ENCODE measurements at regions not wholly inside any gene's neighbourhood (a gene's known extent, or its start where the extent isn't known, plus 50 kb on each side); places are given as distances from the start of the nearest gene placed in this dataset.
"Not testable (repeated sequence)": the region's sequence is repeated elsewhere in the genome, so short reads cannot be mapped to it uniquely, and the experiment has no call there.

DNA sequence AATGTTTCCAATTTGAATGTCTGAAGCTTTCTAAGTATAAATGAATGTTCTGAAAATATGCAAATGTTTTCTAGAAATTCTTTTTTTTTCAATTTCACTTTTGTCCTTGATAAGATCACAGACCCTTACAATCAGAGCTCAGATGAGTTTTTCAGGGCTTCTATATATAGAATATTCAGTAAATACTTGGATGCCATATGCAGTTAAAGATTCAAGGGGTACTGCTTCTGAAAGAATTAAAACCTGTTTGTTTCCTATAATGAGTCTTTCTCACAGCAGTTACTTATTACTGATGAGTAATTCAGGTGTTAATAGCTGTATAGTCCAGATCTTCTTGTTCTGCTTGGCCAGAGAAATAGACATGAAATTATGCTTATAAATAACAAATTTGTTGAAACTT lies 812.6 kb downstream of the ZPLD1 start:
- H3K36me3 ChIP-seq (ENCODE audit: control insufficient read depth, insufficient read depth, low read length), result no peaks in the 10 kb centered on the region

DNA sequence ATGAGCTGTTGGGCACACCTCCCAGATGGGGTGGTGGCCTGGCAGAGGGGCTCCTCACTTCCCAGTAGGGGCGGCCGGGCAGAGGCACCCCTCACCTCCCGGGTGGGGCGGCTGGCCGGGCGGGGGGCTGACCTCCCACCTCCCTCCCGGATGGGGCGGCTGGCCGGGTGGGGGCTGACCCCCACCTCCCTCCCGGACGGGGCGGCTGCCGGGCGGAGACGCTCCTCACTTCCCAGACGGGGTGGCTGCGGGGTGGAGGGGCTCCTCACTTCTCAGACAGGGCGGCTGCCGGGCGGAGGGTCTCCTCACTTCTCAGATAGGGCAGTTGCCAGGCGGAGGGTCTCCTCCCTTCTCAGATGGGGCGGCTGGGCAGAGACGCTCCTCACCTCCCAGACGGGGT lies 820.0 kb downstream of the ZPLD1 start:
- not testable (repeated sequence) for H3K27me3 ChIP-seq (ENCODE audit: control insufficient read depth, insufficient read depth, low read length); H3K9ac ChIP-seq (ENCODE audit: low read length); H3K36me3 ChIP-seq (ENCODE audit: control insufficient read depth, insufficient read depth, low read length); H3K4me3 ChIP-seq (ENCODE audit: low read length); H3K9me3 ChIP-seq (ENCODE audit: control insufficient read depth, low read length); H3K4me1 ChIP-seq (ENCODE audit: control insufficient read depth, insufficient read depth, low read length)

More for the DNA sequence above, 812.6 kb downstream of the ZPLD1 start:
- Histone ChIP-seq H3K27me3 (ENCODE audit: control insufficient read depth, insufficient read depth, low read length) (no peaks in the 10 kb centered on the region), H3K4me3 (ENCODE audit: low read length) (no peak overlapping the region), H3K4me1 (ENCODE audit: control insufficient read depth, insufficient read depth, low read length) (no peaks in the 10 kb centered on the region), H3K9me3 (ENCODE audit: control insufficient read depth, low read length) (no peaks in the 10 kb centered on the region), H3K9ac (ENCODE audit: low read length) (no peak overlapping the region)

- Histone ChIP-seq H3K4me3 (ENCODE audit: low read length) (no peak overlapping the region), H3K36me3 (ENCODE audit: control insufficient read depth, insufficient read depth, low read length) (no peaks in the 10 kb centered on the region), H3K9ac (ENCODE audit: low read length) (no peak overlapping the region), H3K27me3 (ENCODE audit: control insufficient read depth, insufficient read depth, low read length) (no peaks in the 10 kb centered on the region), H3K4me1 (ENCODE audit: control insufficient read depth, insufficient read depth, low read length) (no peaks in the 10 kb centered on the region), H3K9me3 (ENCODE audit: control insufficient read depth, low read length) (no peaks in the 10 kb centered on the region)
Measured at GRCh38 chr3:103269287-103269686, 834.5 kb downstream of the ZPLD1 start.

DNA sequence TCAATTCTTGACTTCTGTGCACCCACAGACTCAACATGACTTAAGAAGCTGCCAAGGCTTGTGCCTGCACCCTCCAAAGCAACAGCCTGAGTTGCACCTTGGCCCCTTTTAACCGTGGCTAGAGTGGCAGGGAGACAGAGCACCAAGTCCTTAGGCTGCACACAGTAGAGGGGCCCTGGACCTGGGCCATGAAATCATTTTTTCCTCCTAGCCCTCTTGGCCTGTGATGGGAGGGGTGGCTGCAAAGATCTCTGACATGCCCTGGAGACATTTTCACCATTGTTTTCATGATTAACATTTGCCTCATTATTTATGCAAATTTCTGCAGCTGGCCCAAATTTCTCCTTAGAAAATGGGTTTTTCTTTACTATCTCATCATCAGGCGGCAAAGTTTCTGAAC lies 836.8 kb downstream of the ZPLD1 start:
- Histone ChIP-seq H3K36me3 (ENCODE audit: control insufficient read depth, insufficient read depth, low read length) (no peaks in the 10 kb centered on the region), H3K9me3 (ENCODE audit: control insufficient read depth, low read length) (no peaks in the 10 kb centered on the region), H3K27me3 (ENCODE audit: control insufficient read depth, insufficient read depth, low read length) (no peaks in the 10 kb centered on the region), H3K4me3 (ENCODE audit: low read length) (no peak overlapping the region), H3K9ac (ENCODE audit: low read length) (no peak overlapping the region), H3K4me1 (ENCODE audit: control insufficient read depth, insufficient read depth, low read length) (no peaks in the 10 kb centered on the region)

DNA sequence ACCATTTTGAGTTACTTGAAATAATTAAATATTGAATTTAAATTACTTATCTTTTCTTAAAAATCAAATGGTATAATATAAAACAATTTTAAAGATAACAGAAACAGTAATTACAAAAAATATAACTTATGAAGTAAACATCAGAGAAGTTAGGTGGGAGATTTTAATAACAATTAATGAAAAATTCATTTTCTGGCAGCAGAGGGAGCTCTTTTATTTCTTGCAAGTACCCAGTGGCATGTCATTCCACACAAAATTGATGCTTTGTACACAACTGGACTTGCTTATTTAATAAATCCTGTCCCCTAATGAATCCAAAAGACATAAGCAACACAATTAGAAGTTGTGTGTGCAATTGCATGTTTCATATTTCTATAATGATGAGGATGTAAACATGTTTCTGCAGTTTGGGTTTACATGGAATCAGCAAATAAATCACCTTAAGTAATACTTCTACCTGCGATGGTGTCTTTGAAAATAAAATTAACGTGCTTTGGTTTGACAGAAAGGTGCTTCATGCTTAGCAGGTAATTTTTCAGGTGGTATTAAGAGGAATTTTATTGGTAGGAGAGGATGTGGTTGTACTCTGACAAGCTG lies 861.3 kb downstream of the ZPLD1 start:
- Histone ChIP-seq H3K36me3 (ENCODE audit: control insufficient read depth, insufficient read depth, low read length) (no peaks in the 10 kb centered on the region), H3K9ac (ENCODE audit: low read length) (no peak overlapping the region), H3K4me3 (ENCODE audit: low read length) (no peak overlapping the region), H3K4me1 (ENCODE audit: control insufficient read depth, insufficient read depth, low read length) (no peaks in the 10 kb centered on the region), H3K9me3 (ENCODE audit: control insufficient read depth, low read length) (no peaks in the 10 kb centered on the region), H3K27me3 (ENCODE audit: control insufficient read depth, insufficient read depth, low read length) (no peaks in the 10 kb centered on the region)

DNA sequence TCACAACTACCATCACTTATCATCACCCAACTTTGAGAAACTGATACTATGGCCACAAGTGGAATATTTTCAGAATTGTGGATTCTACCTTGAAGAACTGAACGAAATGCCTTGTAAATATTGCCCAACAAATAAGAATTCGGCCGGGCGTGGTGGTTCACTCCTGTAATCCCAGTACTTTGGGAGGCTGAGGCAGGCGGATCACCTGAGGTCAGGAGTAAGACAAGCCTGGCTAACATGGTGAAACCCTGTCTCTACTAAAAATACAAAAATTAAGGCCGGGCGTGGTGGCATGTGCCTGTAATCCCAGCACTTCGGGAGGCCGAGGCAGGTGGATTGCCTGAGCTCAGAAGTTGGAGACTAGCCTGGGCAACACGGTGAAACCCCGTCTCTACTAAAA lies 862.7 kb downstream of the ZPLD1 start:
- H3K4me1 ChIP-seq (ENCODE audit: control insufficient read depth, insufficient read depth, low read length); H3K36me3 ChIP-seq (ENCODE audit: control insufficient read depth, insufficient read depth, low read length); H3K9ac ChIP-seq (ENCODE audit: low read length); H3K4me3 ChIP-seq (ENCODE audit: low read length); H3K27me3 ChIP-seq (ENCODE audit: control insufficient read depth, insufficient read depth, low read length); H3K9me3 ChIP-seq (ENCODE audit: control insufficient read depth, low read length): not testable (repeated sequence)

DNA sequence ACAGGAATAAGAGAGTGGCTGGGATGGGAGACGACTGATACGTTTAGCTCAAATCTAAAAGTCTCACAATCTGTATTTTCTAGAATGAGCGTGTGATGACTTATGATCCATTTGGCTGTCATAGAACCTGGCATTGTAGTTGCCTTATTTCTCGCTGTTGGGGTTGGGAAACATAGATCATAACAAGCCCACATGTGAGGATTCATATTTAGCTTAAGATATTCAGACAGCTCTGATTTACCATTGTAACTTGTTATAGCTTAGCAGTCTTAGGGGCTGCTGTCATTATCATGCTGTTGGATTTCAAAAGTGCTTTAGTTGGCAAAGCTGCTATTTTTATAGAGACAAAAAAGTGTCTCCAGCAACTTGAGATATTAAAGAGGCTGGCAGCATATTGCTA lies 871.3 kb downstream of the ZPLD1 start:
- Histone ChIP-seq H3K9ac (ENCODE audit: low read length) (no peak overlapping the region), H3K27me3 (ENCODE audit: control insufficient read depth, insufficient read depth, low read length) (no peaks in the 10 kb centered on the region), H3K9me3 (ENCODE audit: control insufficient read depth, low read length) (no peaks in the 10 kb centered on the region), H3K36me3 (ENCODE audit: control insufficient read depth, insufficient read depth, low read length) (no peaks in the 10 kb centered on the region), H3K4me1 (ENCODE audit: control insufficient read depth, insufficient read depth, low read length) (no peaks in the 10 kb centered on the region), H3K4me3 (ENCODE audit: low read length) (no peak overlapping the region)

- H3K4me3 ChIP-seq (ENCODE audit: low read length), result no peak overlapping the region
- no peak overlapping the region for H3K9ac ChIP-seq (ENCODE audit: low read length)
- H3K4me1 ChIP-seq (ENCODE audit: control insufficient read depth, insufficient read depth, low read length), result no peaks in the 10 kb centered on the region
- H3K36me3 ChIP-seq (ENCODE audit: control insufficient read depth, insufficient read depth, low read length), result no peaks in the 10 kb centered on the region
- no peaks in the 10 kb centered on the region for H3K9me3 ChIP-seq (ENCODE audit: control insufficient read depth, low read length)
- H3K27me3 ChIP-seq (ENCODE audit: control insufficient read depth, insufficient read depth, low read length), result no peaks in the 10 kb centered on the region
Measured at GRCh38 chr3:103308921-103309320, 874.1 kb downstream of the ZPLD1 start.

DNA sequence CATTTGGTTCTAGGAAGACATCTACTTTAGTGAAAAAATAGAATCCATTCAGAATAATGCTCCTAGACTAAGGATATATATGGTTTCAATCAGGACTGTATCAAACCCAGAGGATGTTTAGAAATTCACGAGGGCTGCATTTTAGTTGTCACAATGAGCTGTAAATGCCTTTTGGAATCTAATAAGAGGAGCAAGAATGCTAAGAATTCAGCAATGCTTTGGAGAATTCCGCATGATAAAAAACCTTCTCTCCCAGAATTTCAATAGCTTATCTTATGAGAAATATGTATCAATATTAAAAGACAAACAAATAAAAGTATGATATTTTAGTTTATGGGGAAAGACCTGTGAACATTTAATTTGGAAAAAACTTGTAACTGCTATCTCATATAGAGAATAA lies 885.1 kb downstream of the ZPLD1 start:
- Histone ChIP-seq H3K4me3 (ENCODE audit: low read length) (no peak overlapping the region), H3K4me1 (ENCODE audit: control insufficient read depth, insufficient read depth, low read length) (no peaks in the 10 kb centered on the region), H3K36me3 (ENCODE audit: control insufficient read depth, insufficient read depth, low read length) (no peaks in the 10 kb centered on the region), H3K9me3 (ENCODE audit: control insufficient read depth, low read length) (no peaks in the 10 kb centered on the region), H3K27me3 (ENCODE audit: control insufficient read depth, insufficient read depth, low read length) (no peaks in the 10 kb centered on the region), H3K9ac (ENCODE audit: low read length) (no peak overlapping the region)

DNA sequence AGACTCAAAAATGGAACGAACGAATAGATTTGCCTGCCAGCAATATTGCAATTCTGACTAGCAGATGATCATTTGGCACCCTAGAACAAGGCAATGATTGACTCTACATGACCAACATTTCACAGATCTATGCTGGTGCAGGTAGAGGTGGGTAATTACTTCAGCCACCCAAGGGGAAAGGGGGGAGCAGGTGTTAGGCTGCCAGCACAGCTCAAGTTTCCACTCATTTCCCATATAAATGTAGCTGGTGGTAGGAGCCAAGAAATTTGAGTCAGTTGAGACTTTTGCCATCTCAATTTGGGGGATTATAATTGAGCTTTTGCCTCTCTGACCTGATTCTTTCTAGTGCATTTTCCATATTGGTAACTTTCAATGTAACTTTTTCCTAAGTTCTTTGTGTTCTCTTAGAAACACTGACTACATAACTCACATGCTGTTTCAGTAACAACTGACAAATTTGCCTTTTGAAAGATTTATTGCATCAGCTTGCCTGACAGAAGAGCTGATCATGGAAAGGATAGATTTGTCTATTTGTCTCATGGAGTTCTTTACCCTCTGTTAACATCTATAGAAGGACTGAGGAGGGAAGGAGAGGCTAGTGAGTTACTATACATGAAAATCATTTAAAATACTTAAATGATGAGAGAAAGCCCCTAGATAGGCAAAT lies 902.5 kb downstream of the ZPLD1 start:
- Histone ChIP-seq H3K4me1 (ENCODE audit: control insufficient read depth, insufficient read depth, low read length) (no peaks in the 10 kb centered on the region), H3K9ac (ENCODE audit: low read length) (no peak overlapping the region), H3K4me3 (ENCODE audit: low read length) (no peak overlapping the region), H3K27me3 (ENCODE audit: control insufficient read depth, insufficient read depth, low read length) (no peaks in the 10 kb centered on the region), H3K36me3 (ENCODE audit: control insufficient read depth, insufficient read depth, low read length) (no peaks in the 10 kb centered on the region), H3K9me3 (ENCODE audit: control insufficient read depth, low read length) (no peaks in the 10 kb centered on the region)

DNA sequence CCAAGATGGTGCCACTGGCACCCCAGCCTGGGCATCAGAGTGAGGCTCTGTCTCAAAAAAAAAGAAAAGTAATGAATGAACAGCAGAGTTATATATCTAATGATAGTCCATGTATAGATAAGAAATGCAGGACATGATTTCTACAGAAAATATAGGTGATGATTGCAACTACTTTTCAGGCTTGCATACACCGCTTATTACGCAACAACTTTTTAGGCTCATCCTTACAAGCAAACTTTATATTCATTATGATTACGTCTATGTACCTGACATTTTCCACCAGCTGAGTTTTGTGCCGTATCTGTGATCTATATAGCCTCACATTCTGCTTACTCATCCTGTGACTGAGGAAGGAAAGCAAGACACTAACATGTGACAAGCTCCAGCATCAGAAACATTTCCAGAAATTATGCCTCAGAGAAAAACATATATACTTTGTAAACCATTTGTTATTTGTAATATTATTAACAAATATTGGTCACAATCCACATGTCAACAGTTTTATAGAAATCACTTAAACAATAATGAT lies 906.3 kb downstream of the ZPLD1 start:
- no peaks in the 10 kb centered on the region for H3K4me1 ChIP-seq (ENCODE audit: control insufficient read depth, insufficient read depth, low read length)
- H3K4me3 ChIP-seq (ENCODE audit: low read length), result no peak overlapping the region
- H3K27me3 ChIP-seq (ENCODE audit: control insufficient read depth, insufficient read depth, low read length), result no peaks in the 10 kb centered on the region
- H3K9ac ChIP-seq (ENCODE audit: low read length), result no peak overlapping the region
- H3K9me3 ChIP-seq (ENCODE audit: control insufficient read depth, low read length), result no peaks in the 10 kb centered on the region
- no peaks in the 10 kb centered on the region for H3K36me3 ChIP-seq (ENCODE audit: control insufficient read depth, insufficient read depth, low read length)

DNA sequence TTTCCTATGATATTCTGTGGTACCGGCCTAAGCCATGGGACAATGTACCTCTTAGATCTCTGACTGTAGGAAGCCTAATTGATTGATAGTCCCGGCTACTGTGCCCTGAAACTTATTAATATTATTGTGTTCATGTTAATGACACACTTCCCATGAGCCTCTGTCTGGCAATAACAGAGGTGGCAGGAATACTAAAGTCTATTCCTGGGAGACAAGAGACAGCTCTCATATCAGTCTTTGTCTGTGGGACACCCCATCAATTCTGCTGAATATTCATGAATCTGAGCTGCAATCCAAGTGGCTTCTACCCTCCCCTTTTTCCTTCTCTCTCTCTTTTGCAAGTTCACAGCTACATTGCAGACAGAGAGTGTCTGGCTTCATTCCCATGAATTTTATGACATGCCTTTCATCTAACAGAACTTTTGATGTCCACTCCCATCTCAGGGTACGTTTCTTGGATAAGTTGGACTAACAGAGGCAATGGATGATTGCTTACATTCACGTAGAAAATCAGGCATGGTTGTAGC lies 907.5 kb downstream of the ZPLD1 start:
- Histone ChIP-seq H3K27me3 (ENCODE audit: control insufficient read depth, insufficient read depth, low read length) (no peaks in the 10 kb centered on the region), H3K4me3 (ENCODE audit: low read length) (no peak overlapping the region), H3K9me3 (ENCODE audit: control insufficient read depth, low read length) (no peaks in the 10 kb centered on the region), H3K4me1 (ENCODE audit: control insufficient read depth, insufficient read depth, low read length) (no peaks in the 10 kb centered on the region), H3K9ac (ENCODE audit: low read length) (no peak overlapping the region), H3K36me3 (ENCODE audit: control insufficient read depth, insufficient read depth, low read length) (no peaks in the 10 kb centered on the region)
